ENCODE measurements at regions not wholly inside any gene's neighbourhood (a gene's known extent, or its start where the extent isn't known, plus 50 kb on each side); places are given as distances from the start of the nearest gene placed in this dataset.

DNA sequence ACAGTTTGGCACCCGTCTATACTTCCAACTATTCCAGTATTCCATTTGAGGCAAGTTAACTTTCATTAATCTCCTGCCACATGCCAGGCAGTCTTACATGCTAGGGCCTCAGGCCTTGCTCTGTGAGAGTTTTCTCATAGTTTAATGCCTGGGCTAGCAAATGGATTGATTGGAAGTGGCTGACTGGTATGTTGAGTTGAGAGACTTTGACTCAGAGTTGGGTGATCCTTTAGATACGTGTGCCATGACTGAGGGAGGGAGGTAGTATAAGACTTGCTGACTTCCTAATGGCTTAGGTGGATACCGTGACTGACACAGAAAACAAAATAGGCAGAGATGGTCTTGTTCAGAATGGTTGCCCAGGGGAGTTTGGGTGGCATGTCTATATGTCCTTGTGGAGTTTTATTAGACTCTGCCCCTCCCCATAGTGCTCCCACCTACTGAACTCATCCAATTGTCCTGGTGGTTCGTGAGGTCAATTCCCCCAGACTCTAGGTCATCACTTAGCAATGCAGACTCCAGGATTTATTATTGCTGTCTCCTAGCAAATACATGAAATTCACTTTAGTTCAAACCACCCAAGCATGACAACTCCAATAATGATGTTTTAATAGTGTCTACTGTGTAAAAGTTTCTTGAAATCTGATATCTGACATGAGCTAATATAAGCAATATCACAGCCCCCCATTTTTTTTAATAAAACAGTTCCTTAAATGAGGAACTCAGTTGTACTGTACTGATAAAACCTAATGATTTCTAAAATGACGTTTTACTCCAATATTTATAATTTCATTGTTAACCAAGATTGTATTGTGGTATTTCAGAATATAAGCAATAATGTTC is 413.9 kb upstream of the MDFIC2 start:
- no peak for TF ChIP-seq EZH2phosphoT487 (IDR thresholded peaks at IDR 0.05; ENCODE audit: borderline replicate concordance, low read length)
- TF ChIP-seq, protein P1, sequence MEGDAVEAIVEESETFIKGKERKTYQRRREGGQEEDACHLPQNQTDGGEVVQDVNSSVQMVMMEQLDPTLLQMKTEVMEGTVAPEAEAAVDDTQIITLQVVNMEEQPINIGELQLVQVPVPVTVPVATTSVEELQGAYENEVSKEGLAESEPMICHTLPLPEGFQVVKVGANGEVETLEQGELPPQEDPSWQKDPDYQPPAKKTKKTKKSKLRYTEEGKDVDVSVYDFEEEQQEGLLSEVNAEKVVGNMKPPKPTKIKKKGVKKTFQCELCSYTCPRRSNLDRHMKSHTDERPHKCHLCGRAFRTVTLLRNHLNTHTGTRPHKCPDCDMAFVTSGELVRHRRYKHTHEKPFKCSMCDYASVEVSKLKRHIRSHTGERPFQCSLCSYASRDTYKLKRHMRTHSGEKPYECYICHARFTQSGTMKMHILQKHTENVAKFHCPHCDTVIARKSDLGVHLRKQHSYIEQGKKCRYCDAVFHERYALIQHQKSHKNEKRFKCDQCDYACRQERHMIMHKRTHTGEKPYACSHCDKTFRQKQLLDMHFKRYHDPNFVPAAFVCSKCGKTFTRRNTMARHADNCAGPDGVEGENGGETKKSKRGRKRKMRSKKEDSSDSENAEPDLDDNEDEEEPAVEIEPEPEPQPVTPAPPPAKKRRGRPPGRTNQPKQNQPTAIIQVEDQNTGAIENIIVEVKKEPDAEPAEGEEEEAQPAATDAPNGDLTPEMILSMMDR (conservative IDR thresholded peaks at IDR 0.05; ENCODE audit: low read depth, low read length) = no peak

Measured in PC-3 (cell line).